B cell (primary cell): ENCODE measurements at regions not wholly inside any gene's neighbourhood (a gene's known extent, or its start where the extent isn't known, plus 50 kb on each side); places are given as distances from the start of the nearest gene placed in this dataset.
A peak's percentile ranks its signal among the peaks of the same experiment; 100 is the strongest.

Source experiments
- ATAC-seq: fragments of 200-7000 bp; cut with Tn5 transposase; one replicate; pipeline ENCODE4 v1.10.0; 2021; ENCODE audit warnings: low read depth, mild to moderate bottlenecking, moderate number of reproducible peaks, moderate library complexity
- CTCF ChIA-PET: fragments of 350-600 bp; sonication (Branson Sonifier 250); formaldehyde crosslinking; loops from one replicate; lab custom pipeline; 2021; ENCODE audit warnings: antibody characterized with exemption, inconsistent platforms; lab: Charles Lee
- POLR2A ChIA-PET: fragments of 350-600 bp; sonication (Branson Sonifier 250); formaldehyde crosslinking; loops from one replicate; lab custom pipeline; 2021; ENCODE audit warnings: antibody characterized with exemption; lab: Charles Lee
- DNase-seq: peaks from one replicate; pipeline ENCODE4 v3.0.0; 2013
- H2AFZ ChIP-seq: 2 replicates; pipeline ENCODE4 v1.6.1; 2012; ENCODE audit warnings: mild to moderate bottlenecking, low read depth, low read length; ENCODE audit not compliant: insufficient read depth, poor library complexity, severe bottlenecking
- H3K27ac ChIP-seq, 2 donors: 1 replicate in 1 of 2; 2 replicates in 1 of 2; pipeline ENCODE4 v1.5.1; 2012 to 2013; ENCODE audit warnings: low read length in 2 of 2, mild to moderate bottlenecking in 2 of 2, moderate library complexity in 1 of 2
- H3K27me3 ChIP-seq, 4 experiments: fragments of 200-600 bp in 1 of 4; sonication (generic) in 1 of 4; replicated peaks in 1 of 4; 1 replicate in 2 of 4; 2 replicates in 2 of 4; pipeline versions ENCODE4 v1.6.1 to v1.7.0; 2013 to 2016; ENCODE audit warnings: low read length in 3 of 4, mild to moderate bottlenecking in 2 of 4, mixed read lengths in 1 of 4, moderate library complexity in 1 of 4; ENCODE audit not compliant: insufficient read depth in 4 of 4, control insufficient read depth in 3 of 4; ENCODE audit errors: control extremely low read depth in 1 of 4
- H3K36me3 ChIP-seq, 2 experiments: replicated peaks in 1 of 2; 1 replicate in 1 of 2; 2 replicates in 1 of 2; pipeline versions ENCODE4 v1.6.1 to v1.7.1; 2013; ENCODE audit warnings: low read length in 1 of 2; ENCODE audit not compliant: insufficient read depth in 2 of 2, control insufficient read depth in 1 of 2; ENCODE audit errors: control extremely low read depth in 1 of 2, extremely low read depth in 1 of 2
- H3K4me1 ChIP-seq, 2 donors: fragments of 200-600 bp in 1 of 2; sonication (generic) in 1 of 2; 1 replicate in 1 of 2; 2 replicates in 1 of 2; pipeline versions ENCODE4 v1.5.1 to v1.6.1; 2013 to 2017; ENCODE audit warnings: low read length in 2 of 2; ENCODE audit not compliant: control insufficient read depth in 2 of 2, insufficient read depth in 2 of 2
- H3K4me2 ChIP-seq: replicated peaks from 2 replicates; pipeline ENCODE3; 2012; ENCODE audit warnings: mild to moderate bottlenecking, low read depth, low read length; ENCODE audit not compliant: poor library complexity, severe bottlenecking
- H3K4me3 ChIP-seq, 5 experiments: fragments of 200-600 bp in 1 of 5; sonication (generic) in 1 of 5; 1 replicate in 3 of 5; 2 replicates in 2 of 5; pipeline versions ENCODE4 v1.5.1 to v1.7.0; 2011 to 2016; ENCODE audit warnings: low read length in 4 of 5, mild to moderate bottlenecking in 4 of 5, low read depth in 2 of 5, control low read depth in 1 of 5, moderate library complexity in 1 of 5; ENCODE audit not compliant: insufficient read depth in 1 of 5; ENCODE audit errors: control extremely low read depth in 1 of 5, extremely low read depth in 1 of 5
- H3K79me2 ChIP-seq: fragments of 200-600 bp; sonication (generic); one replicate; pipeline ENCODE4 v1.6.0; 2016; ENCODE audit warnings: low read length; ENCODE audit not compliant: control insufficient read depth, insufficient read depth
- H3K9ac ChIP-seq: fragments of 200-600 bp; sonication (generic); 2 replicates; pipeline ENCODE4 v1.6.1; 2017; ENCODE audit warnings: mild to moderate bottlenecking, low read length, moderate library complexity
- H3K9me3 ChIP-seq, 3 donors: one replicate each; pipeline versions ENCODE4 v1.6.1 to v1.7.1; 2013; ENCODE audit warnings: low read length in 2 of 3; ENCODE audit not compliant: control insufficient read depth in 2 of 3, insufficient read depth in 1 of 3; ENCODE audit errors: control extremely low read depth in 1 of 3
- H4K20me1 ChIP-seq: 2 replicates; pipeline ENCODE4 v1.6.0; 2012; ENCODE audit warnings: mild to moderate bottlenecking, low read length; ENCODE audit not compliant: insufficient read depth, control insufficient read depth, poor library complexity, severe bottlenecking
- H3K27ac Mint-ChIP-seq: one replicate; pipeline ENCODE4 v1.8.0; 2021; ENCODE audit warnings: mixed read lengths
- H3K27me3 Mint-ChIP-seq: one replicate; pipeline ENCODE4 v1.8.0; 2021; ENCODE audit warnings: mixed read lengths
- H3K4me1 Mint-ChIP-seq: one replicate; pipeline ENCODE4 v1.8.0; 2021; ENCODE audit warnings: mixed read lengths
- H3K4me3 Mint-ChIP-seq: one replicate; pipeline ENCODE4 v1.8.0; 2021; ENCODE audit warnings: mixed read lengths
- H3K9me3 Mint-ChIP-seq: one replicate; pipeline ENCODE4 v1.8.0; 2022; ENCODE audit warnings: mixed read lengths; ENCODE audit not compliant: insufficient read depth
- EZH2 ChIP-seq: IDR thresholded peaks from 2 replicates; pipeline ENCODE4 v1.6.1; 2012; ENCODE audit warnings: borderline replicate concordance, low read depth, mild to moderate bottlenecking, moderate library complexity, low read length; ENCODE audit not compliant: insufficient read depth, poor library complexity, severe bottlenecking
- WGBS: methylation state at CpG from one replicate; pipeline ENCODE4 v1.1.5; 2013; ENCODE audit warnings: missing lambda C conversion rate; ENCODE audit not compliant: insufficient coverage; 5-methylcytosine and 5-hydroxymethylcytosine counted together
- intact Hi-C: fragments of 100-400 bp; cut with micrococcal nuclease; formaldehyde crosslinking; loops from one replicate; pipeline ENCODE4 v1.10.0; 2022
- TF ChIP-seq, protein P1 (sequence below): fragments of 200-600 bp; IDR thresholded peaks from one replicate; pipeline ENCODE4 v1.8.0; 2022; ENCODE audit warnings: antibody characterized with exemption, mild to moderate bottlenecking

DNA sequence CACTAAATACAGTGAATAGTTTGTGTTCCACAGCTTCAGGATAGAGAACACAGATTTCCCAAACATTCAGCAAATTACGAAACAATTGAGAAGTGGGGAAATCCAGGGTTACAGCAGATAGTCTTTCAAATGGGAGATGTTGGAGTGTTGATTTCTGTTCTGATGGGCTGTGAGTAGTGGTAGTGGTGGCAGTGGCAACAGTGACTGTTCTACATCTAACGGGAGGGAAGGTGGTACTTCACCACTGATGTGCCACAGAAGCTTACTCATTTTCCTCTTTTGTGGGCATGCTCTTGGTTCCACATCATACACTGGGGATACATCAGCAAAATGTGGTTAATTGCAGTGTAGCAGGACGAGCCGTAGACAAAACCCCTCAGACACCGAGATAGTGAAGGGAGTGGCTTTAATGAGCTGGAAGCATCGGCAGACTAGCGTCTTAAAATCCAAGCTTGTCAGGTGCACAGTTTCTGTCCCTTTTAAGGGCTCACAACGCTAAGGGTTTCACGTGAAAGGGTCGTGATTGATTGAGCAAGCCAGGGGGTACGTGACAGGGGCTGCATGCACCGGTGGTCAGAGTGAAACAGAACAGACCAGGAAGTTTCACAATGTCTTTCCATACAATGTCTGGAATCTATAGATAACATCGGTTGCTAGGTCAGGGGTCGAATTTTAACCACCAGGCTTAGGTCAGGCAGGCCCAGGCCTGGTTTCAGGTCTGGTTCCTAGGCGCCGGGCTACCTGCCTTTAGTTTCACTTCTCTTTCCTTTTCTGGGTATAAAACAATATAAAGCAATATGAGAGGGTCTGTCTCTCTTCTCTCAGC, 330.6 kb upstream of the FBXO33 start:
- no peaks in the 10 kb centered on the region for H3K79me2 ChIP-seq
- H3K4me3 ChIP-seq: no peak overlapping the region
- 34% methylated on average over 8 of the region's 16 CpGs for WGBS
- H2AFZ ChIP-seq: peak overlapping the region; percentile 46
- intact Hi-C loops: no loop called here
- Mint-ChIP-seq H3K27ac (no peak overlapping the region), H3K27me3 (no peaks in the 10 kb centered on the region), H3K4me1 (peaks cover 8% of the 10 kb centered on the region), H3K4me3 (peak overlapping the region; percentile 7), H3K9me3 (peaks cover 6% of the 10 kb centered on the region)
- no peak overlapping the region for H3K4me2 ChIP-seq
- no peak overlapping the region for H3K27ac ChIP-seq
- ChIA-PET POLR2A (no interaction called here), CTCF (no interaction called here)
- no peaks in the 10 kb centered on the region for H3K27me3 ChIP-seq
- DNase-seq: peak; percentile 3
- H4K20me1 ChIP-seq: no peaks in the 10 kb centered on the region
- no peaks in the 10 kb centered on the region for H3K9me3 ChIP-seq
- no peak overlapping the region for H3K9ac ChIP-seq
- H3K4me1 ChIP-seq: no peaks in the 10 kb centered on the region
- ATAC-seq: no peak
- TF ChIP-seq, protein P1, sequence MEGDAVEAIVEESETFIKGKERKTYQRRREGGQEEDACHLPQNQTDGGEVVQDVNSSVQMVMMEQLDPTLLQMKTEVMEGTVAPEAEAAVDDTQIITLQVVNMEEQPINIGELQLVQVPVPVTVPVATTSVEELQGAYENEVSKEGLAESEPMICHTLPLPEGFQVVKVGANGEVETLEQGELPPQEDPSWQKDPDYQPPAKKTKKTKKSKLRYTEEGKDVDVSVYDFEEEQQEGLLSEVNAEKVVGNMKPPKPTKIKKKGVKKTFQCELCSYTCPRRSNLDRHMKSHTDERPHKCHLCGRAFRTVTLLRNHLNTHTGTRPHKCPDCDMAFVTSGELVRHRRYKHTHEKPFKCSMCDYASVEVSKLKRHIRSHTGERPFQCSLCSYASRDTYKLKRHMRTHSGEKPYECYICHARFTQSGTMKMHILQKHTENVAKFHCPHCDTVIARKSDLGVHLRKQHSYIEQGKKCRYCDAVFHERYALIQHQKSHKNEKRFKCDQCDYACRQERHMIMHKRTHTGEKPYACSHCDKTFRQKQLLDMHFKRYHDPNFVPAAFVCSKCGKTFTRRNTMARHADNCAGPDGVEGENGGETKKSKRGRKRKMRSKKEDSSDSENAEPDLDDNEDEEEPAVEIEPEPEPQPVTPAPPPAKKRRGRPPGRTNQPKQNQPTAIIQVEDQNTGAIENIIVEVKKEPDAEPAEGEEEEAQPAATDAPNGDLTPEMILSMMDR: no peak
- no peak for TF ChIP-seq EZH2
- no peaks in the 10 kb centered on the region for H3K36me3 ChIP-seq

DNA sequence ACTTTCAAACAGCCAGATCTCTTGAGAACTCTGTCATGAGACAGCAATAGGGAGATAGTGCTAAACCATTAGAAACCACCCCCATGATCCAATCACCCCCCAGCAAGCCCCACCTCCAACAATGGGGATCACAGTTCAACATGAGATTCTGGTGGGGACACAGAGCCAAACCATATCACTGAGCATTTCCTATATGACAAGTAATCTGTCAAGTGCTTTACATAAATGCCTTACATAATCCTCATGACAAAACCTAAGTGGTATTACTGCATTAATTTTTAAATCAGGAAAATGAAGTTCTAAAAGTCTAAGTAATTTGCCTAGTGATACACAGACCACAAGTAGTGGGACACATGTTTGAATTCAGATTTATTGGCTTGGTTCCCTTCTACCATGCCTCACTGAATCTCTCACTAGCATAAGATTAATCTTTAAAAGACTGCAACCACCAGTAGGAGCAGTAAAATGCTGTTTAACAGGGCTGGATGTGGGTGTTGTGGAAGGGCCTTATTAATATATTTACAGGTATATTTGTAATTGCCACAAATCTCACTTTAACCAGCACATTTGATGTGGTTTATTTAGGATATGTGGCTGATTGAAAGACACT, 323.1 kb upstream of the FBXO33 start:
- Mint-ChIP-seq H3K4me3 (no peak overlapping the region), H3K4me1 (no peaks in the 10 kb centered on the region), H3K27me3 (no peaks in the 10 kb centered on the region), H3K9me3 (no peaks in the 10 kb centered on the region), H3K27ac (no peak overlapping the region)
- no peak for TF ChIP-seq EZH2
- TF ChIP-seq, protein P1: no peak
- H3K4me3 ChIP-seq: no peak overlapping the region
- H3K36me3 ChIP-seq: no peaks in the 10 kb centered on the region
- peaks cover 0 to 4% (median 3%) of the 10 kb centered on the region in 3 donors for H3K9me3 ChIP-seq
- no peak overlapping the region for H3K27ac ChIP-seq
- H3K27me3 ChIP-seq: no peaks in the 10 kb centered on the region
- no peak overlapping the region for H3K9ac ChIP-seq
- H4K20me1 ChIP-seq: no peaks in the 10 kb centered on the region
- H3K4me2 ChIP-seq: no peak overlapping the region
- DNase-seq (no peak), ATAC-seq (no peak)
- H2AFZ ChIP-seq: no peak overlapping the region
- POLR2A ChIA-PET: no interaction called here
- intact Hi-C loops: no loop called here
- no peaks in the 10 kb centered on the region for H3K79me2 ChIP-seq
- no peaks in the 10 kb centered on the region for H3K4me1 ChIP-seq
- CTCF ChIA-PET: no interaction called here
